ENCODE measurements at regions not wholly inside any gene's neighbourhood (a gene's known extent, or its start where the extent isn't known, plus 50 kb on each side); places are given as distances from the start of the nearest gene placed in this dataset.

DNA sequence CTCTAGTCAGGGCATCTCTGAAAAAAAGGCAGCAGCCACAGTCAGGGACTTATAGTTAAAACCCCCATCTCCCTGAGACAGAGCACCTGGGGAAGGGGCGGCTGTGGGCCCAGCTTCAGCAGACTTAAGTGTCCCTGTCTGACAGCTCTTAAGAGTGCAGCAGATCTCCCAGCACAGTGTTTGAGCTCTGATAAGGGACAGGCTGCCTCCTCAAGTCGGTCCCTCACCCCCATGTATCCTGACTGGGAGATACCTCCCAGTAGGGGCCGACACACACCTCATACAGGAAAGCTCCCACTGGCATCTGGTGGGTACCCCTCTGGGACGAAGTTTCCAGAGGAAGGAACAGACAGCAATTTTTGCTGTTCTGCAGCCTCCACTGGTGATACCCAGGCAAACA is 129.0 kb downstream of the ANXA5 start:
- Histone ChIP-seq H3K27ac (replicated peaks; ENCODE audit: low read length) (no peak overlapping the region), H3K14ac (ENCODE audit: low read length) (no peak overlapping the region), H3K23ac (ENCODE audit: low read depth, low read length, poor library complexity) (no peak overlapping the region), H3K36me3 (replicated peaks in 1 of 2; ENCODE audit: control insufficient read depth in 2 of 2, insufficient read depth in 2 of 2, low read length in 2 of 2) (no peaks in the 10 kb centered on the region), H3K9ac (ENCODE audit: low read depth, low read length, poor library complexity) (no peak overlapping the region), H2AK5ac (ENCODE audit: low read depth, low read length) (no peak overlapping the region), H3K27me3 (ENCODE audit: control insufficient read depth in 3 of 3, insufficient read depth in 3 of 3, low read depth in 1 of 3, low read length in 3 of 3) (no peaks in the 10 kb centered on the region), H2BK12ac (ENCODE audit: low read length) (no peak overlapping the region), H2BK15ac (ENCODE audit: low read length) (no peak overlapping the region), H3K9me3 (replicated peaks in 1 of 2; ENCODE audit: control insufficient read depth in 2 of 2, insufficient read depth in 1 of 2, low read depth in 1 of 2, low read length in 2 of 2) (no peaks in the 10 kb centered on the region), H3K4me3 (ENCODE audit: low read length in 2 of 2) (no peak overlapping the region), H3K4ac (ENCODE audit: low read length) (no peak overlapping the region), H2BK120ac (ENCODE audit: low read depth, low read length) (no peak overlapping the region), H3K4me2 (ENCODE audit: insufficient read depth, low read length, poor library complexity, severe bottlenecking) (no peak overlapping the region), H4K91ac (ENCODE audit: low read depth, low read length, poor library complexity) (no peak overlapping the region), H2AFZ (ENCODE audit: low read length) (peak overlapping the region; percentile 66), H2BK5ac (ENCODE audit: low read length) (no peak overlapping the region), H3K18ac (ENCODE audit: low read length) (no peak overlapping the region), H4K8ac (ENCODE audit: low read depth, low read length) (no peak overlapping the region), H3K79me1 (ENCODE audit: low read depth, low read length) (no peaks in the 10 kb centered on the region), H3K4me1 (ENCODE audit: control insufficient read depth in 2 of 2, insufficient read depth in 1 of 2, low read depth in 1 of 2, low read length in 2 of 2) (no peaks in the 10 kb centered on the region)
- DNase-seq (ENCODE audit: low spot score): no peak
- WGBS, 2 donors (ENCODE audit: extremely low coverage in 2 of 2, insufficient read length in 2 of 2, insufficient replicate concordance in 1 of 2): no CpG with 5 or more reads among the region's 4 CpGs

DNA sequence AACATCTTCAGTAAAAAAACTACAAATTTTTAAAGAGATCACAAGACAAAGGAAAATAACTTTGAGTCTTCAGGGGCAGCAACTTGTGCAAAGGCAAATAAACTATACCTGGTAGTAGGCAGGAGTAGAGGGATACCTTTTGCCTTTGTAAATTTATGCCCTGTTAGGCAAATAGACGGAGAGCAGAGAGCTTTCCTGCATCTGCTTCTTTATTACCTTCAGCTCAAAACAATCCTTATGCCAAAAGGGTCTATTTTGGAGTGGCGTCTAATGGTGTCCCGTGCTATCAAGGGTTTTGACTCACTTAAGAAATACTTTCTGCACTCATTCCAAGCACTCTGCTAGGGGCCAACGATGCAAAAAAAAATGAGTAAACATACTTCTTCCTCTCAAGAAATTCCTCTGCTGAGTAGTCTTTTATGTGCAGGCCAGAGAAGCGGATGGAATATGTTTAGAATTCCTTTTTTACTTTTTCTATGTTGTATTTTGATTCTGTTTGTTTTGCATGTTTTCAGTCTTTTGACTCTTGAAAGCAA is 131.9 kb downstream of the ANXA5 start:
- no peak overlapping the region for H3K18ac ChIP-seq (ENCODE audit: low read length)
- H2BK120ac ChIP-seq (ENCODE audit: low read depth, low read length): no peak overlapping the region
- no peak overlapping the region for H3K9ac ChIP-seq (ENCODE audit: low read depth, low read length, poor library complexity)
- H3K14ac ChIP-seq (ENCODE audit: low read length): no peak overlapping the region
- no peak overlapping the region for H4K8ac ChIP-seq (ENCODE audit: low read depth, low read length)
- H3K36me3 ChIP-seq (replicated peaks in 1 of 2; ENCODE audit: control insufficient read depth in 2 of 2, insufficient read depth in 2 of 2, low read length in 2 of 2): no peaks in the 10 kb centered on the region
- no peak overlapping the region for H2BK12ac ChIP-seq (ENCODE audit: low read length)
- H2AFZ ChIP-seq (ENCODE audit: low read length): no peak overlapping the region
- H3K27me3 ChIP-seq (ENCODE audit: control insufficient read depth in 3 of 3, insufficient read depth in 3 of 3, low read depth in 1 of 3, low read length in 3 of 3): no peaks in the 10 kb centered on the region
- H3K4me2 ChIP-seq (ENCODE audit: insufficient read depth, low read length, poor library complexity, severe bottlenecking): no peak overlapping the region
- no peak overlapping the region for H3K23ac ChIP-seq (ENCODE audit: low read depth, low read length, poor library complexity)
- no CpG with 5 or more reads among the region's 5 CpGs for WGBS, 2 donors (ENCODE audit: extremely low coverage in 2 of 2, insufficient read length in 2 of 2, insufficient replicate concordance in 1 of 2)
- DNase-seq (ENCODE audit: low spot score): no peak
- no peaks in the 10 kb centered on the region for H3K4me1 ChIP-seq (ENCODE audit: control insufficient read depth in 2 of 2, insufficient read depth in 1 of 2, low read depth in 1 of 2, low read length in 2 of 2)
- no peak overlapping the region for H3K4me3 ChIP-seq (ENCODE audit: low read length in 2 of 2)
- no peak overlapping the region for H4K91ac ChIP-seq (ENCODE audit: low read depth, low read length, poor library complexity)
- H3K4ac ChIP-seq (ENCODE audit: low read length): no peak overlapping the region
- H2BK5ac ChIP-seq (ENCODE audit: low read length): no peak overlapping the region
- H3K79me1 ChIP-seq (ENCODE audit: low read depth, low read length): no peaks in the 10 kb centered on the region
- no peak overlapping the region for H3K27ac ChIP-seq (replicated peaks; ENCODE audit: low read length)
- H2BK15ac ChIP-seq (ENCODE audit: low read length): no peak overlapping the region
- no peak overlapping the region for H2AK5ac ChIP-seq (ENCODE audit: low read depth, low read length)
- no peaks in the 10 kb centered on the region for H3K9me3 ChIP-seq (replicated peaks in 1 of 2; ENCODE audit: control insufficient read depth in 2 of 2, insufficient read depth in 1 of 2, low read depth in 1 of 2, low read length in 2 of 2)

GRCh38 chr4:121562811-121563210 is 134.0 kb downstream of the ANXA5 start:
- H4K8ac ChIP-seq (ENCODE audit: low read depth, low read length): no peak overlapping the region
- H3K9me3 ChIP-seq (replicated peaks in 1 of 2; ENCODE audit: control insufficient read depth in 2 of 2, insufficient read depth in 1 of 2, low read depth in 1 of 2, low read length in 2 of 2): no peaks in the 10 kb centered on the region
- no CpG with 5 or more reads among the region's 2 CpGs for WGBS, 2 donors (ENCODE audit: extremely low coverage in 2 of 2, insufficient read length in 2 of 2, insufficient replicate concordance in 1 of 2)
- H3K9ac ChIP-seq (ENCODE audit: low read depth, low read length, poor library complexity): no peak overlapping the region
- no peak overlapping the region for H2AFZ ChIP-seq (ENCODE audit: low read length)
- no peak overlapping the region for H2BK120ac ChIP-seq (ENCODE audit: low read depth, low read length)
- no peak overlapping the region for H3K23ac ChIP-seq (ENCODE audit: low read depth, low read length, poor library complexity)
- H3K36me3 ChIP-seq (replicated peaks in 1 of 2; ENCODE audit: control insufficient read depth in 2 of 2, insufficient read depth in 2 of 2, low read length in 2 of 2): no peaks in the 10 kb centered on the region
- peaks cover 0 to 3% of the 10 kb centered on the region in 2 donors for H3K4me1 ChIP-seq (ENCODE audit: control insufficient read depth in 2 of 2, insufficient read depth in 1 of 2, low read depth in 1 of 2, low read length in 2 of 2)
- H2BK15ac ChIP-seq (ENCODE audit: low read length): no peak overlapping the region
- no peak for DNase-seq (ENCODE audit: low spot score)
- no peak overlapping the region for H2AK5ac ChIP-seq (ENCODE audit: low read depth, low read length)
- H3K4ac ChIP-seq (ENCODE audit: low read length): no peak overlapping the region
- no peak overlapping the region for H2BK12ac ChIP-seq (ENCODE audit: low read length)
- no peak overlapping the region for H3K4me3 ChIP-seq (ENCODE audit: low read length in 2 of 2)
- H3K79me1 ChIP-seq (ENCODE audit: low read depth, low read length): no peaks in the 10 kb centered on the region
- no peak overlapping the region for H3K4me2 ChIP-seq (ENCODE audit: insufficient read depth, low read length, poor library complexity, severe bottlenecking)
- no peak overlapping the region for H3K14ac ChIP-seq (ENCODE audit: low read length)
- H3K27ac ChIP-seq (replicated peaks; ENCODE audit: low read length): no peak overlapping the region
- H2BK5ac ChIP-seq (ENCODE audit: low read length): no peak overlapping the region
- no peaks in the 10 kb centered on the region for H3K27me3 ChIP-seq (ENCODE audit: control insufficient read depth in 3 of 3, insufficient read depth in 3 of 3, low read depth in 1 of 3, low read length in 3 of 3)
- H4K91ac ChIP-seq (ENCODE audit: low read depth, low read length, poor library complexity): no peak overlapping the region
- H3K18ac ChIP-seq (ENCODE audit: low read length): no peak overlapping the region

- no peak overlapping the region for H3K4me2 ChIP-seq (ENCODE audit: insufficient read depth, low read length, poor library complexity, severe bottlenecking)
- no peak overlapping the region for H2AFZ ChIP-seq (ENCODE audit: low read length)
- H3K4ac ChIP-seq (ENCODE audit: low read length): no peak overlapping the region
- no peak for DNase-seq (ENCODE audit: low spot score)
- no peak overlapping the region for H3K18ac ChIP-seq (ENCODE audit: low read length)
- H2BK12ac ChIP-seq (ENCODE audit: low read length): no peak overlapping the region
- peaks cover 0 to 3% of the 10 kb centered on the region in 2 donors for H3K4me1 ChIP-seq (ENCODE audit: control insufficient read depth in 2 of 2, insufficient read depth in 1 of 2, low read depth in 1 of 2, low read length in 2 of 2)
- no peak overlapping the region for H4K91ac ChIP-seq (ENCODE audit: low read depth, low read length, poor library complexity)
- no peak overlapping the region for H2BK120ac ChIP-seq (ENCODE audit: low read depth, low read length)
- no peak overlapping the region for H3K27ac ChIP-seq (replicated peaks; ENCODE audit: low read length)
- no peak overlapping the region for H4K8ac ChIP-seq (ENCODE audit: low read depth, low read length)
- no peaks in the 10 kb centered on the region for H3K27me3 ChIP-seq (ENCODE audit: control insufficient read depth in 3 of 3, insufficient read depth in 3 of 3, low read depth in 1 of 3, low read length in 3 of 3)
- H3K9ac ChIP-seq (ENCODE audit: low read depth, low read length, poor library complexity): no peak overlapping the region
- H3K9me3 ChIP-seq (replicated peaks in 1 of 2; ENCODE audit: control insufficient read depth in 2 of 2, insufficient read depth in 1 of 2, low read depth in 1 of 2, low read length in 2 of 2): no peaks in the 10 kb centered on the region
- no peak overlapping the region for H3K23ac ChIP-seq (ENCODE audit: low read depth, low read length, poor library complexity)
- H2BK5ac ChIP-seq (ENCODE audit: low read length): no peak overlapping the region
- no CpG with 5 or more reads among the region's 4 CpGs for WGBS, 2 donors (ENCODE audit: extremely low coverage in 2 of 2, insufficient read length in 2 of 2, insufficient replicate concordance in 1 of 2)
- H2AK5ac ChIP-seq (ENCODE audit: low read depth, low read length): no peak overlapping the region
- H2BK15ac ChIP-seq (ENCODE audit: low read length): no peak overlapping the region
- H3K79me1 ChIP-seq (ENCODE audit: low read depth, low read length): no peaks in the 10 kb centered on the region
- no peak overlapping the region for H3K14ac ChIP-seq (ENCODE audit: low read length)
- no peaks in the 10 kb centered on the region for H3K36me3 ChIP-seq (replicated peaks in 1 of 2; ENCODE audit: control insufficient read depth in 2 of 2, insufficient read depth in 2 of 2, low read length in 2 of 2)
- no peak overlapping the region for H3K4me3 ChIP-seq (ENCODE audit: low read length in 2 of 2)
Measured at GRCh38 chr4:121555315-121556107, 141.3 kb downstream of the ANXA5 start.

Data from neuronal stem cell (in vitro differentiated cells).